Effector memory CD8-positive, alpha-beta T cell (primary cell): ENCODE measurements at regions not wholly inside any gene's neighbourhood (a gene's known extent, or its start where the extent isn't known, plus 50 kb on each side); places are given as distances from the start of the nearest gene placed in this dataset.
A peak's percentile ranks its signal among the peaks of the same experiment; 100 is the strongest.

Source experiments
- ATAC-seq: fragments of 150-1000 bp; cut with Tn5 transposase; replicated peaks from 2 replicates; pipeline ENCODE4 v1.10.0; 2021; ENCODE audit warnings: mild to moderate bottlenecking, moderate library complexity
- DNase-seq, 3 experiments: peaks; one replicate each; pipeline ENCODE4 v3.0.0; 2021
- H3K27ac Mint-ChIP-seq, 2 donors: one replicate each; pipeline ENCODE4 v1.8.0; 2022; ENCODE audit warnings: mild to moderate bottlenecking in 2 of 2, mixed read lengths in 2 of 2, moderate library complexity in 2 of 2
- H3K27me3 Mint-ChIP-seq, 2 donors: one replicate each; pipeline ENCODE4 v1.8.0; 2022; ENCODE audit warnings: mixed read lengths in 2 of 2
- H3K36me3 Mint-ChIP-seq: one replicate; pipeline ENCODE4 v1.8.0; 2022; ENCODE audit warnings: mild to moderate bottlenecking, moderate library complexity, mixed read lengths; ENCODE audit not compliant: insufficient read depth
- H3K4me1 Mint-ChIP-seq, 2 donors: one replicate each; pipeline ENCODE4 v1.8.0; 2022; ENCODE audit warnings: low read depth in 2 of 2, mixed read lengths in 2 of 2
- H3K4me3 Mint-ChIP-seq, 2 donors: one replicate each; pipeline ENCODE4 v1.8.0; 2022; ENCODE audit warnings: mild to moderate bottlenecking in 2 of 2, mixed read lengths in 2 of 2, moderate library complexity in 2 of 2
- H3K9me3 Mint-ChIP-seq, 2 donors: one replicate each; pipeline ENCODE4 v1.8.0; 2022; ENCODE audit warnings: mixed read lengths in 2 of 2

DNA sequence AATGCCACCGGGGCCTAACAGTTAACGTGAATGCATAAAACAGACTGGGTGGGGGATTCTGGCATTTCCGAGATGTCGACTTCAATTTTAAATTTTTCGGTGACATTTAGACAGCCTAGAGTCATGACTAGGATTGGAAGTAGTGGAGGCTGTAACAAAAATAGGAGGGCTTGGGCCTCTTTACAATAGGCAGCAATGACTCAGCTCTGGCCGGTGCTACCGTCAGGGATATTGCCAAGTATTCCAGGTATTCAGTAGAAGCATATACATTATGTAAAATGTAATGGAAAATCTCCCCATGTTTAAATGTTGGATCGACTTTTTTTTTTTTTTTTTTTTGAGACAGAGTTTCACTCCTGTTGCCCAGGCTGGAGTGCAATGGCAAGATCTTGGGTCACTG is 136.2 kb upstream of the STMND1 start:
- H3K4me3 Mint-ChIP-seq: no peak overlapping the region
- H3K27me3 Mint-ChIP-seq: peaks cover 31 to 32% of the 10 kb centered on the region in 2 donors
- DNase-seq (no peak), ATAC-seq (no peak)
- H3K36me3 Mint-ChIP-seq: no peaks in the 10 kb centered on the region
- H3K27ac Mint-ChIP-seq: no peak overlapping the region
- no peaks in the 10 kb centered on the region for H3K9me3 Mint-ChIP-seq
- peaks cover 5% of the 10 kb centered on the region in 2 donors for H3K4me1 Mint-ChIP-seq

DNA sequence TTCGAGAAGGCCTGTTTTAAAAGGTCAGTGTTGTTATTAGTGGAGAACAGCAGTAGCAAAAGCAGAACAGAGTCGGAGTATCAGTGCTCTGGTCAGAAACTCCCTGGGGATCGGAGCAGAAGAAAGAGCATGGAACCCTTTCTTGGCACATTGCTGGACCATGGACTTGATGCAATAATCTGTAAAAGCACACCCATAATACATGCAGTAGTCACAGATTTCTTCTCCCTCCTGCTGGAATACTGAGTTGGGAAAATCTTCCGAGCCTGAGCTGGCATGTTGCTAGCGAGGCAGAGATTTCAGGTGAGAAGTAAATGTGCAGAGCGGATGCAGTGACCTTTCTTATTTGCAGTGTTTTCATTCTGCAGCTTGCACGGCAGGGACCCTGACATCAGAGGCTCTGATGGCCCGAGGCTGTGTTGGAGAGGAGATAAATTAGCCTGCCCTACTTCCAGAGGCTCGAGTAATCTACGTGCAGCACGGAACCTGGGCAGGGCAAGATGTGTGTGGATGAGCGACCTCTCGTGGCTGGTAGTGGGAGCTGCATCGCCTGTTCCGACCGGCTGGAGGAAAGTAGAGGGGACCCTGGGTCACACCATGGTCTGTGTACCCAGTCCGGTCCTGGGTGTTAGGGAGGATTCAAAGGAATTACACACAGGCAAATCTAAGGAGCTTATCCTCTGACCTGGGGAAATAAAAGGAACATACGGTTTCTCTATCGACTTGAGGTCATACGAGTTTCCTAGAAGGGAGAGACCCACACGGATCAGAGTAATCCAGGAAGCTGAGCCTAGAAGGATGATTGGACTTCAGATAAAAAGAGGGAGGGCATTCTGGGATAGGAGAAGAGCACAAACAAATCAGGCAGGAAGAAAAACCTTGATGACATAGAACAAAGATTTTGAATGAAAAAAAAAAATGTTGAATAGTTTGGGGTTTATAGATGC is 137.0 kb upstream of the STMND1 start:
- no peak overlapping the region for H3K4me3 Mint-ChIP-seq
- no peaks in the 10 kb centered on the region for H3K36me3 Mint-ChIP-seq
- H3K27ac Mint-ChIP-seq: no peak overlapping the region
- peak; percentile 83 for ATAC-seq
- H3K9me3 Mint-ChIP-seq: no peaks in the 10 kb centered on the region
- DNase-seq: peak; percentile 45 to 67 (median 50)
- H3K27me3 Mint-ChIP-seq: peaks cover 24 to 26% of the 10 kb centered on the region in 2 donors
- H3K4me1 Mint-ChIP-seq: peaks cover 5% of the 10 kb centered on the region in 2 donors

DNA sequence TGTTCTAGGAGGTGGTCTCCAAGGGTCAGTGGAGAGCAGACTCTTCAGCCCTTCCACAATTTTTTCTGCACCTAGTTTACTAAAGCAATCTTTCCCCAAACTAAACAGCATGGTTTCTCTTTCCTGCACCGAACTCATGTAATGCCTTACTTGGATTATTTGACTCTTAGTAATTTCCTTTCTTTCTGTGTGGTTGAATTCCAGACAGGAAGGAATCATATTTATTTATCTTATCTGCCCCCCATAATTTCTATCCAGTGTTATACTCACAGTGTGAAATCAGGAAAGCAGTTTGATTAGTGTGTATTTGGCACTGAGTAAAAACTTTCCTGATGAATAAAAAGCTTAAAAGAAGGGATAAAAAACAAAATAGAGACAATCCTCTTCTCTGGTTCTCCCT is 140.3 kb upstream of the STMND1 start:
- no peak for DNase-seq
- no peak for ATAC-seq
- Mint-ChIP-seq H3K4me1 (peaks cover 5% of the 10 kb centered on the region in 2 donors), H3K27me3 (peaks cover 18 to 27% of the 10 kb centered on the region in 2 donors), H3K36me3 (no peaks in the 10 kb centered on the region), H3K4me3 (no peak overlapping the region), H3K9me3 (no peaks in the 10 kb centered on the region), H3K27ac (no peak overlapping the region)

DNA sequence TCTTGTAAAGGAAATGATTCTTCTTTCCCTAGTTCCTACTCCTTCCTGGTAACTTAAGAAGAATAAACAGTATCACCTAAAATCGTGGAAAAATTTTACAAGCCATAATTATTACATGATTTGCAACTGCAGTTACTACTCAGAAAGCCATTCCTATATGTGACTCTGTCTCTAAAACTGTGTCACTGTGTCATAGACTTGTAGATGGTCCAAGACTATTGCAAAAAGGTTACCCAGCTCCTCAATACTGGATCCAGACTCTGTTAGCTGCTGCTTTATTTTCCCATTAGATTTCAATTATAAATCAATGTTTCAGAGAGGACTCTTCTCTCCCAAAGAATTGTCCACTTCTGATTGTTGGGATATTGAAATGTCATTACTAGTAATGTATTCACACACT is 142.1 kb upstream of the STMND1 start:
- ATAC-seq: no peak
- Mint-ChIP-seq H3K27me3 (peaks cover 19 to 31% of the 10 kb centered on the region in 2 donors), H3K9me3 (no peaks in the 10 kb centered on the region), H3K27ac (no peak overlapping the region), H3K4me3 (no peak overlapping the region), H3K4me1 (peaks cover 1% of the 10 kb centered on the region in 2 donors), H3K36me3 (no peaks in the 10 kb centered on the region)
- DNase-seq: no peak

DNA sequence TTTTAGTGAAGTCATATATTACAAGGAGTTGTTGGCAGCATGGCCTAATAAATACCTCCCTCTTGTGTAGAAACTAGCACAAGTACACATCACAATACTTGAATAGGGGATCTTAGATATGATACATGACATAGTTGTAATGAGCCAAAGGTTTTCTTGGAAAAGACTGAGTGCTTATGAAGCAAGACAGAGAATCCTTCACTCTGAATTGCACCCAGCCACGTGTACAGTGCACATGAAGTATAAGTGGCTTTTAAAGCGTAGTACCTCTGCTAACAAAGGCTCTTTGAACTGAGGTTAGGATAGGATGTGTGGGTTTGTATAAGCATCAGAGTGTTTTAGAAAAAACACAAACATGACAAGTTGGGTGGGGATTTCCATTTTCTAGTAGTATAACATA is 145.5 kb upstream of the STMND1 start:
- Mint-ChIP-seq H3K4me1 (no peaks in the 10 kb centered on the region), H3K27ac (no peak overlapping the region), H3K4me3 (no peak overlapping the region), H3K36me3 (no peaks in the 10 kb centered on the region), H3K27me3 (peaks cover 22 to 35% of the 10 kb centered on the region in 2 donors), H3K9me3 (no peaks in the 10 kb centered on the region)
- DNase-seq (no peak), ATAC-seq (peak; percentile 62)

DNA sequence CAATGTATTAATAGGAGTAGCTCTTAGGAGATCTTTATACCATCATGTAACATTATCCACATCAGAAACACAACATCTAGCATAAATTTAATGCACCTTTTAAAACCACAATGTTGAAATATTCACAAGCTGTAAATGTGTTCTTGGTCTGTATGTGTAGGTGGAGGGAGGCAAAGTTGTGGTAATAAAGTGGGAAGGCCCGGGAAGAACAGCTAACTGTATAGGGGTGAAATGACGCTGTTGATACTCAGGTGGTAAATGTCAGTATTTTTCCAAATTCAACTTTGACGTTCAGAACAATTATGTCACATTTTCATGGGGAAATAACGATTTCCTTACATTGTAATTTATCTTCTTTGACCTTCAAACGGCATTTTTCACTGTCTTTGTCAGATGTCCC is 146.0 kb upstream of the STMND1 start:
- H3K4me3 Mint-ChIP-seq: no peak overlapping the region
- no peak for DNase-seq
- H3K27ac Mint-ChIP-seq: no peak overlapping the region
- peaks cover 17 to 35% of the 10 kb centered on the region in 2 donors for H3K27me3 Mint-ChIP-seq
- no peaks in the 10 kb centered on the region for H3K36me3 Mint-ChIP-seq
- no peaks in the 10 kb centered on the region for H3K9me3 Mint-ChIP-seq
- no peak for ATAC-seq
- H3K4me1 Mint-ChIP-seq: no peaks in the 10 kb centered on the region

DNA sequence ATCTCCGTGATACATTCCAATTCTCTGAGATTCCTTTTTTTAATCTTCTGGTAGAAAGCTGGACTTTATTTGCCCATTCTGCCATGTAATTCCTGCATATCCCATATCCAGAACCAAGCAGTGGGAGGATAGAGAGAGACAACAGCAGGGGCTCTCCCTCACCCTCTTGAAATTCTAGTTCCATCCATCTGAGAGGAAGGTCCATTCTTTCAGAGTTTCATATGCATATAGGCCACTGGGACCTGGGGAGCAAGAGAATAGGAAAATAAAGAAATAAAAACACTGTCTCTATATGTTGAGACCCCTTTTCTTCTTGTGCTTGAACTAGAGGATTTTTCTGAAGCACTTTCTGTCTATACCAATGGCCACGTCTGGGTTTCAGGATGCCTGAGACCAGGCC is 147.9 kb upstream of the STMND1 start:
- ATAC-seq (no peak), DNase-seq (no peak)
- Mint-ChIP-seq H3K4me1 (no peaks in the 10 kb centered on the region), H3K27me3 (peaks cover 17 to 35% of the 10 kb centered on the region in 2 donors), H3K4me3 (no peak overlapping the region), H3K27ac (no peak overlapping the region), H3K36me3 (no peaks in the 10 kb centered on the region), H3K9me3 (no peaks in the 10 kb centered on the region)

DNA sequence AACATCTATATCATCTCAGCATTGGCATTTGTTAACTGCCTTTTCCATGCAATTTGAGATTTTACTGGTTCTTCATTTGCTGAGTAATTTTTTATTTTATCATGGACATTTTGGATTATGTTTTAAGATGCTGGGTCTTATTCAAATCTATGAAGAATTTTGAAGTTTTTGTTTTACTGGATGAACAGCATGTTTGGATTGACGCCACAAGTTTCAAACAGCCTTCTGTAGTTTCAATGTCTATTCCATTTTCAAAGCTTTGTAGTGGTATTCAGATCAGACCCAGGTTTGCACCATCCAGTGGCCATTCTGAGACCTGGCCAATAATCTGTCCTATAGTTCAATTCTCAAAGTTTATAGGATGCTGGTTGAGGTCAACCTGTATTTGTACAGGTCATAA is 148.4 kb upstream of the STMND1 start:
- H3K4me3 Mint-ChIP-seq: no peak overlapping the region
- H3K27me3 Mint-ChIP-seq: peaks cover 17 to 35% of the 10 kb centered on the region in 2 donors
- H3K27ac Mint-ChIP-seq: no peak overlapping the region
- ATAC-seq (no peak), DNase-seq (no peak)
- no peaks in the 10 kb centered on the region for H3K4me1 Mint-ChIP-seq
- no peaks in the 10 kb centered on the region for H3K36me3 Mint-ChIP-seq
- H3K9me3 Mint-ChIP-seq: no peaks in the 10 kb centered on the region

DNA sequence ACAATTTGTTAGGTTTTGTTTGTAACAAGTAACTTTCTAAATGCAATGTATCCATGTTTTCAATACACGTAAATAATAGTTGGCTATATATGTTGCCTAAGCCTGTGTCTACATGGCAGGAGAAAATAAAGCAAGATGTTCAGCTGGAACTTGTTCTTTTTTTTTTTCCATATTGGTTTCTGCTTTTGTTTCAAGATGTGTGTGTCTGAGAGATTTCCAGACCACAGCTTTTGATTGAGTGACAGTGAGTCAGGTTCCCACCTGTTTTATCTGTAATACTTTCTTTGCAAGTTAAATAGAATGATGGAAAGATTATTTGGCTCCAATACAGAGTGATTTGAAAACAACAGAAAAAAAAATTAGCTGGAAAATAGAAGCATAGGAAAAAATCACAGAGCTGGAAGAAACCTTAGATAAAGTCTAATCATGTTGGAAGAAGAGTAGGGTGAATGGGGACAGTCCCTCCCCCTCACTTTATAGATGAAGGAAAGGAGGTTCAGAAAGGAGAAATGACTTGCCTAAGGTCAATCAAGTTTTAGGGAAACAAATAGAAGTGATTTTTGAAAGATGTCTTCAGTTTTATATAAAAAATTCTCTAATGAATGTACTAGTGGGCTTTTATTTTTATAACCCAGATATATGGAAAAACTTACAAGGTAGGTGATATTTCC is 150.9 kb upstream of the STMND1 start:
- Mint-ChIP-seq H3K9me3 (no peaks in the 10 kb centered on the region), H3K4me1 (no peaks in the 10 kb centered on the region), H3K27ac (no peak overlapping the region), H3K36me3 (no peaks in the 10 kb centered on the region), H3K4me3 (no peak overlapping the region), H3K27me3 (peaks cover 23 to 28% of the 10 kb centered on the region in 2 donors)
- ATAC-seq (no peak), DNase-seq (no peak)

DNA sequence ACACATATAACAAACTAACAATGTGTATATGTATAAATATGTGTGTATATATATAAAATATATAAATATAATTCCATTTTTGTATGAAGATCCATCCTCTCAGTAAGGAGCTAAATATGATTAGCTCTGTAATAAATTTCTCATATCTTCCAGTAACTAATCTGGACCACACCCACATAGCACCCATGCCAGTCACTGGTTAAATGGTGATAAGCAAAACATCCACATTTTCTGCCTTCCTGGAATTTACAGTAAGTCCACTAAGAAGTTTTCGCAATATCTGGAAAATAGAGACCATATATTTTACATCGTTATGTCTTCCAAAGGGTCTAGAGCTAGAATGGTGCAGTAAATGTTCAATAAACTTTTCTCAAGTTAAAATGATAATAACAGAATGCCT is 151.5 kb upstream of the STMND1 start:
- Mint-ChIP-seq H3K36me3 (no peaks in the 10 kb centered on the region), H3K27ac (no peak overlapping the region), H3K27me3 (peaks cover 19 to 27% of the 10 kb centered on the region in 2 donors), H3K4me3 (no peak overlapping the region), H3K9me3 (no peaks in the 10 kb centered on the region), H3K4me1 (no peaks in the 10 kb centered on the region)
- ATAC-seq (no peak), DNase-seq (no peak)

DNA sequence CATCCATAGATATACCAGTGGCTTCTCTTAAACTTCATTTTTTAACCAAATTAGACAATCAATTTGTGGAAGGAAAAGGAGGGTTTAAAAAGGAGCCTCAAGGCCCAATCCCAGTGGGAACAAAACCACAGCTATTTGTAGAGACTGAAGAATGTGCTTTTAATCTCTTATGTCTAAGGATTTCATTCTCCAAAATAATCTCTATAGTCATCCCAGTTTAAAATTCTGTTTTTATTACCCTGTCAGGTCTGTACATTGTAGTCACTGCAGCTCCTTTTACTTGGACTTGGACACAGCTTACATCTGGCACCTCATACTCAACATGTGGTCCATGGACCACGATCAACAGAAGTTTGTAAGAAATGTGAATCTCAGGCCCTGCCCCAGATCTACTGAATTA is 152.1 kb upstream of the STMND1 start:
- Mint-ChIP-seq H3K36me3 (no peaks in the 10 kb centered on the region), H3K4me3 (no peak overlapping the region), H3K4me1 (no peaks in the 10 kb centered on the region), H3K9me3 (no peaks in the 10 kb centered on the region), H3K27ac (no peak overlapping the region), H3K27me3 (peaks cover 19 to 27% of the 10 kb centered on the region in 2 donors)
- DNase-seq: no peak
- ATAC-seq: no peak

DNA sequence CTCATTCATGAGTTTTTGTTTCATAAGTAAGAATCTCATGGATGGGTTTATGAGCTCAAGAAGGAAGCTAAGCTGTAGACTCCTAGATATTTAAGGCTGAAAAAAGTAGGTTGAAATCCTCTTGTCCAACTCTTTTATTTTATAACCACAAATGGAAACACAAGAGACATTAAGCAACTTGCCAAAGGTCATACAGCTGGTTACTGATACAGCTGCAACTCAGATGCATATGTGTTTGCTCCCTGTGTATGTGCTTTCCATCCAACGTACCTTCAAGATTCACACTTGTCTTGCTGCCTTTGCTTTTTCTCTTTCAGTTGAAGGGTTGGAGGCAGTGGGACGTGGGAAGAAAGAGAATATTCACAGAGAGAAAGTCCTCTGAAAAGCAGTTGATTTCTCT is 153.5 kb upstream of the STMND1 start:
- H3K27me3 Mint-ChIP-seq: peaks cover 19 to 37% of the 10 kb centered on the region in 2 donors
- ATAC-seq: no peak
- no peak for DNase-seq
- no peak overlapping the region for H3K27ac Mint-ChIP-seq
- no peak overlapping the region for H3K4me3 Mint-ChIP-seq
- no peaks in the 10 kb centered on the region for H3K9me3 Mint-ChIP-seq
- no peaks in the 10 kb centered on the region for H3K36me3 Mint-ChIP-seq
- no peaks in the 10 kb centered on the region for H3K4me1 Mint-ChIP-seq

DNA sequence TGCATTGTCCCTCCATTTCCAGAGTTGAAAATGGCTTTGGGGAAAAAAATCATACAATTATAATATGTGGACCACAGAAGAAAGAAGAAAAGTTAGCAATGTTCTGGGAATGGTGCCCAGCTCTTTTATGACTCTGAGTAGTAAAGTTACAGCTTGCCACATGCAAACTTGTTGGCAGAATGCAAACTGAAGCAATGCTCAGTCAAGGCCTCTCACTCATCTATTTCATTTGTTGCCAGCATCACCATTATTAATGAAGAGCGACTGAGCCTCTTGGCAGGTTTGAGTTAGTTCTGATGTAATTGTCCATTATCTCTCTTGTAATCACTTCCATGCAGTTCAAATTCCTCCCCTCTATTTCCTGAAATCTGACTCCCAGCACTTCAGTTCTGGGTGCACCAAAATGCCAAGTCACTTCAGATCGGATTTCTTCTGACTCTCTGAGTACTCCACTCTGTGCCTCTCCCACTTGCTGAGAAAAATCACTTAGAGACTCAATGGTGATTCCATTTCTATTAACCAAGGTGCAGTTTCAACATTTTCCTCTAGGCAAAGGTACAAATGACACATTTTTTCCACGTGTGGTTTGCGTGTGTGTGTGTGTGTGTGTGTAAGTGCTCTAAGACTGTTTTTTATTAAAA is 154.4 kb upstream of the STMND1 start:
- H3K27me3 Mint-ChIP-seq: peaks cover 11 to 28% of the 10 kb centered on the region in 2 donors

More for the DNA sequence above, 154.4 kb upstream of the STMND1 start:
- Mint-ChIP-seq H3K4me3 (no peak overlapping the region), H3K4me1 (no peaks in the 10 kb centered on the region), H3K36me3 (no peaks in the 10 kb centered on the region), H3K27ac (no peak overlapping the region), H3K9me3 (no peaks in the 10 kb centered on the region)
- DNase-seq (no peak), ATAC-seq (no peak)
